GM12878 (cell line): ENCODE measurements at regions not wholly inside any gene's neighbourhood (a gene's known extent, or its start where the extent isn't known, plus 50 kb on each side); places are given as distances from the start of the nearest gene placed in this dataset.

Source experiments
- ATAC-seq: fragments of 200-7000 bp; cut with Tn5 transposase; 3 replicates; pipeline ENCODE4 v1.9.1; 2020; ENCODE audit warnings: mild to moderate bottlenecking, moderate library complexity
- BruUV-seq: library from RNA; stranded (reverse); fragments of 400-500 nt; replicated peaks from 2 replicates; lab custom pipeline; 2021; lab: Mats Ljungman, UMichigan
- CTCF ChIA-PET: fragments of 300-600 bp; sonication (Branson Sonifier 250); formaldehyde crosslinking; extraction: SDS; loops from one replicate; lab custom pipeline; 2021; ENCODE audit warnings: inconsistent platforms; lab: Yijun Ruan, JAX
- POLR2A ChIA-PET: fragments of 350-600 bp; formaldehyde crosslinking; extraction: SDS; loops from one replicate; lab custom pipeline; 2021; ENCODE audit warnings: inconsistent platforms; lab: Charles Lee
- RAD21 ChIA-PET: fragments of 300-600 bp; sonication (Branson Sonifier 250); formaldehyde crosslinking; loops from one replicate; lab custom pipeline; 2023; ENCODE audit warnings: antibody characterized with exemption; ENCODE audit not compliant: unreplicated experiment; lab: Charles Lee
- SMC1A ChIA-PET: fragments of 300-600 bp; sonication (Branson Sonifier 250); formaldehyde crosslinking; loops from one replicate; lab custom pipeline; 2023; ENCODE audit not compliant: unreplicated experiment, uncharacterized antibody; lab: Charles Lee
- DNase-seq: peaks from one replicate; pipeline ENCODE4 v3.0.0-alpha.2; 2011; ENCODE audit warnings: low read depth, low spot score
- FAIRE-seq: peaks from 3 replicates; lab custom pipeline; 2011; peaks lifted over from hg19 to GRCh38; lab: Jason Lieb, UNC
- H2AFZ ChIP-seq: 2 replicates; pipeline ENCODE4 v1.6.0; 2011; ENCODE audit warnings: low read depth, low read length, control low read depth; ENCODE audit not compliant: control insufficient read depth
- H3K27ac ChIP-seq: 2 replicates; pipeline ENCODE4 v1.5.1; 2011; ENCODE audit warnings: control low read depth; ENCODE audit not compliant: control insufficient read depth, insufficient read depth
- H3K27me3 ChIP-seq, 2 experiments: replicated peaks in 1 of 2; 2 replicates each; pipeline versions ENCODE4 v1.6.0 to v1.6.1; 2011; ENCODE audit warnings: low read length in 1 of 2; ENCODE audit not compliant: control insufficient read depth in 2 of 2, insufficient read depth in 2 of 2
- H3K36me3 ChIP-seq, 2 experiments: 2 replicates each; pipeline ENCODE4 v1.5.1; 2011; ENCODE audit warnings: low read length in 1 of 2; ENCODE audit not compliant: control insufficient read depth in 2 of 2, insufficient read depth in 2 of 2
- H3K4me1 ChIP-seq: 2 replicates; pipeline ENCODE4 v1.6.1; 2011; ENCODE audit warnings: mild to moderate bottlenecking, low read length, moderate library complexity, mixed read lengths; ENCODE audit not compliant: control insufficient read depth, insufficient read depth
- H3K4me2 ChIP-seq: 2 replicates; pipeline ENCODE4 v1.6.0; 2011; ENCODE audit warnings: control low read depth; ENCODE audit not compliant: control insufficient read depth, insufficient read depth
- H3K4me3 ChIP-seq: fragments of 200-600 bp; sonication (generic); 2 replicates; pipeline ENCODE4 v1.5.1; 2016
- H3K79me2 ChIP-seq: 2 replicates; pipeline ENCODE4 v1.6.0; 2011; ENCODE audit warnings: low read length; ENCODE audit not compliant: control insufficient read depth, insufficient read depth
- H3K9ac ChIP-seq: 2 replicates; pipeline ENCODE4 v1.8.0; 2011; ENCODE audit warnings: low read length, control low read depth, mixed read lengths; ENCODE audit not compliant: control insufficient read depth, insufficient read depth
- H3K9me3 ChIP-seq: replicated peaks from 3 replicates; pipeline ENCODE4 v1.5.1; 2011; ENCODE audit warnings: mild to moderate bottlenecking, low read length; ENCODE audit not compliant: control insufficient read depth, insufficient read depth
- H4K20me1 ChIP-seq: 2 replicates; pipeline ENCODE4 v1.6.0; 2011; ENCODE audit not compliant: control insufficient read depth, insufficient read depth
- CEBPB ChIP-seq, 2 experiments: fragments of 150-350 bp in 1 of 2; IDR thresholded peaks; 2 replicates each; pipeline ENCODE4 v1.6.1; 2012 to 2014; ENCODE audit warnings: low read depth in 2 of 2, low read length in 2 of 2, borderline replicate concordance in 1 of 2, inconsistent platforms in 1 of 2
- EZH2 ChIP-seq: IDR thresholded peaks from 2 replicates; pipeline ENCODE4 v1.6.1; 2012; ENCODE audit warnings: low read depth, mild to moderate bottlenecking, control low read depth, inconsistent platforms, low read length, borderline replicate concordance; ENCODE audit not compliant: control insufficient read depth
- PBX3 ChIP-seq: IDR thresholded peaks from 2 replicates; pipeline ENCODE4 v1.6.1; 2011; ENCODE audit warnings: mild to moderate bottlenecking, low read depth, low read length, moderate library complexity; ENCODE audit not compliant: insufficient replicate concordance
- PML ChIP-seq: IDR thresholded peaks from 2 replicates; pipeline ENCODE4 v1.6.1; 2012; ENCODE audit warnings: low read length, inconsistent platforms
- in situ Hi-C: fragments of 300-500 bp; cut with MboI; formaldehyde crosslinking; loops from 9 replicates; pipeline ENCODE4 v1.14.3; 2018; ENCODE audit warnings: mixed read lengths
- intact Hi-C: fragments of 100-400 bp; cut with micrococcal nuclease; formaldehyde crosslinking; loops from one replicate; pipeline ENCODE4 v1.14.2; 2022; ENCODE audit not compliant: unreplicated experiment
- TF ChIP-seq, protein P1 (sequence below): fragments of 450-650 bp; conservative IDR thresholded peaks from 2 replicates; pipeline ENCODE4 v1.6.1; 2017; ENCODE audit warnings: mild to moderate bottlenecking, moderate library complexity

DNA sequence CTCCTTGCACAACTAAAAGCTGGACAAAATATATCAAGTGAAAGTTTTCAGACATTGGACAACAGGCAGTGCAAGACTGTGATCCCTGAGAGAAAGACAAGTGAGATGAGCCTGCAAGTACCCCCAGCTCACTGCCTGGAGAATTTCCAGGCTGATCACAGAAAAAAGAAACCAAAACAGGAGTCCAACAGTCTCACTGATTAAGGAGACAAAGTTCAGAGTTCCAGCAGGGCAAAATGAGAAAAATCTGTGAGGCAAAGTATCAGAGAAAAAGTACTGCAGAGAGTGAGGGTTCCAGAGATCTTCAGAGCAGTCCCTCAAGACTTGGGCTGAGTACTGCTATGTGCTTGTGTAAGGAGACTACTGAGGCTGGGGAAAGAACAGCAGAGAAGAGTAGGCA lies 56.0 kb upstream of the PRSS3 start:
- Histone ChIP-seq H3K36me3 (no peaks in the 10 kb centered on the region), H3K4me1 (no peaks in the 10 kb centered on the region), H3K27me3 (no peaks in the 10 kb centered on the region; a peak in 2 of 4 replicates), H3K4me3 (no peak overlapping the region), H3K27ac (no peak overlapping the region), H3K79me2 (no peaks in the 10 kb centered on the region), H2AFZ (no peak overlapping the region), H3K9ac (no peak overlapping the region), H3K4me2 (no peak overlapping the region), H4K20me1 (no peaks in the 10 kb centered on the region), H3K9me3 (no peaks in the 10 kb centered on the region)
- in situ Hi-C loops: no loop called here
- ATAC-seq (no peak), DNase-seq (no peak), FAIRE-seq (no peak)
- ChIA-PET POLR2A (no interaction called here), SMC1A (no interaction called here), CTCF (interaction anchor here (0.7 to 2.2 kb wide), 10 partner anchors 8 to 638 kb away, joined by 3 to 19 read pairs (median 3); no protein-coding TSS in a partner anchor), RAD21 (no interaction called here)
- TF ChIP-seq CEBPB (IDR thresholded peaks at IDR 0.05; ENCODE audit: borderline replicate concordance in 1 of 2, low read depth in 2 of 2, low read length in 2 of 2): no peak
- TF ChIP-seq PBX3: no peak
- no peak for TF ChIP-seq EZH2
- TF ChIP-seq, protein P1, sequence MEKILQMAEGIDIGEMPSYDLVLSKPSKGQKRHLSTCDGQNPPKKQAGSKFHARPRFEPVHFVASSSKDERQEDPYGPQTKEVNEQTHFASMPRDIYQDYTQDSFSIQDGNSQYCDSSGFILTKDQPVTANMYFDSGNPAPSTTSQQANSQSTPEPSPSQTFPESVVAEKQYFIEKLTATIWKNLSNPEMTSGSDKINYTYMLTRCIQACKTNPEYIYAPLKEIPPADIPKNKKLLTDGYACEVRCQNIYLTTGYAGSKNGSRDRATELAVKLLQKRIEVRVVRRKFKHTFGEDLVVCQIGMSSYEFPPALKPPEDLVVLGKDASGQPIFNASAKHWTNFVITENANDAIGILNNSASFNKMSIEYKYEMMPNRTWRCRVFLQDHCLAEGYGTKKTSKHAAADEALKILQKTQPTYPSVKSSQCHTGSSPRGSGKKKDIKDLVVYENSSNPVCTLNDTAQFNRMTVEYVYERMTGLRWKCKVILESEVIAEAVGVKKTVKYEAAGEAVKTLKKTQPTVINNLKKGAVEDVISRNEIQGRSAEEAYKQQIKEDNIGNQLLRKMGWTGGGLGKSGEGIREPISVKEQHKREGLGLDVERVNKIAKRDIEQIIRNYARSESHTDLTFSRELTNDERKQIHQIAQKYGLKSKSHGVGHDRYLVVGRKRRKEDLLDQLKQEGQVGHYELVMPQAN: no peak
- no peak for TF ChIP-seq PML
- intact Hi-C loops: loop anchor here (5.0 kb wide), 1 partner anchor 113 kb away; no protein-coding TSS in a partner anchor
- BruUV-seq: no TSS peak
